Thoracic aorta (tissue), 2 donors: ENCODE measurements at regions not wholly inside any gene's neighbourhood (a gene's known extent, or its start where the extent isn't known, plus 50 kb on each side); places are given as distances from the start of the nearest gene placed in this dataset.

Source experiments
- ATAC-seq: fragments of 150-250 bp; one replicate; pipeline ENCODE4 v1.8.0; 2017; ENCODE audit warnings: low read depth; ENCODE audit not compliant: insufficient number of reproducible peaks, low FRiP score
- DNase-seq: peaks from one replicate; pipeline ENCODE4 v3.0.0-alpha.2; 2020; ENCODE audit warnings: low spot score
- H3K27ac ChIP-seq, 2 donors: fragments of 200-600 bp; sonication (generic); 1 replicate in 1 of 2; 2 replicates in 1 of 2; pipeline ENCODE4 v1.5.1; 2016; ENCODE audit warnings: mild to moderate bottlenecking in 2 of 2, moderate library complexity in 2 of 2
- H3K27me3 ChIP-seq: fragments of 200-600 bp; sonication (generic); replicated peaks from 2 replicates; pipeline ENCODE4 v1.6.0; 2016; ENCODE audit warnings: mild to moderate bottlenecking; ENCODE audit not compliant: insufficient read depth
- H3K36me3 ChIP-seq: fragments of 200-600 bp; sonication (generic); one replicate; pipeline ENCODE4 v1.5.1; 2016
- H3K4me1 ChIP-seq, 2 donors: fragments of 200-600 bp; sonication (generic); 1 replicate in 1 of 2; 2 replicates in 1 of 2; pipeline versions ENCODE4 v1.5.1 to v1.6.0; 2016; ENCODE audit warnings: low read depth in 2 of 2, mild to moderate bottlenecking in 1 of 2; ENCODE audit not compliant: control insufficient read depth in 1 of 2
- H3K4me3 ChIP-seq: fragments of 200-600 bp; sonication (generic); 2 replicates; pipeline ENCODE4 v1.5.1; 2016; ENCODE audit warnings: mild to moderate bottlenecking
- H3K9me3 ChIP-seq: fragments of 200-600 bp; sonication (generic); 2 replicates; pipeline ENCODE4 v1.5.1; 2016
- CTCF ChIP-seq: fragments of 200-600 bp; sonication (generic); IDR thresholded peaks from one replicate; pipeline ENCODE4 v1.5.1; 2019; ENCODE audit warnings: antibody characterized with exemption

- Histone ChIP-seq H3K27me3 (no peaks in the 10 kb centered on the region), H3K27ac (no peak overlapping the region), H3K4me3 (no peak overlapping the region), H3K4me1 (peaks cover 5 to 35% of the 10 kb centered on the region in 2 donors), H3K36me3 (no peaks in the 10 kb centered on the region), H3K9me3 (no peaks in the 10 kb centered on the region)
- DNase-seq = no peak
- TF ChIP-seq CTCF = no peak
- no peak for ATAC-seq
Measured at GRCh38 chr3:107954845-107955244, 136.0 kb downstream of the CD47 start.

- Histone ChIP-seq H3K9me3 (no peaks in the 10 kb centered on the region), H3K27me3 (no peaks in the 10 kb centered on the region), H3K4me3 (no peak overlapping the region), H3K4me1 (peaks cover 5 to 31% of the 10 kb centered on the region in 2 donors), H3K36me3 (no peaks in the 10 kb centered on the region), H3K27ac (no peak overlapping the region)
- no peak for TF ChIP-seq CTCF
- DNase-seq (no peak), ATAC-seq (no peak)
Measured at GRCh38 chr3:107953722-107954121, 137.1 kb downstream of the CD47 start.

DNA sequence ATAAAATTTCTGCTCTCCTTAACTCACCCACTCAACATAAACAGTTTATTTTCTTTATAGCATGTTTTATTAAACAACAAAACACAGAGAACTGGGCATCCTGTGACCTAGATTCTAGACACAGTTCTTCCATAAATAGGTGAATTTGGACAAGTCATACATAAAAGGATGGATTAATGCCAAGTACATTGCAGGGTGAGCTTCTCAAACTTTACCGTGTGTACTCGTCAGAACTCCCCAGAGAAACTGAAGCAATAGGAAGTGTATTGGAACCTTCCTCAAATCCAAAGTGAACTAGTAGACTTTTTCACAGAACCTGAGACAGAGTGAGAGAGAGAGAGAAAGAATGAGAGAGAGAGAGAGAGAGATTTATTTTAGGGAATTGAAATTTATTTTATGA is 139.7 kb downstream of the CD47 start:
- Histone ChIP-seq H3K36me3 (no peaks in the 10 kb centered on the region), H3K4me3 (no peak overlapping the region), H3K27ac (no peak overlapping the region), H3K4me1 (peaks cover 0 to 10% of the 10 kb centered on the region in 2 donors), H3K27me3 (no peaks in the 10 kb centered on the region), H3K9me3 (no peaks in the 10 kb centered on the region)
- DNase-seq = no peak
- ATAC-seq = no peak
- no peak for TF ChIP-seq CTCF

- ATAC-seq (no peak), DNase-seq (no peak)
- Histone ChIP-seq H3K4me3 (no peak overlapping the region), H3K4me1 (peaks cover 0 to 10% of the 10 kb centered on the region in 2 donors), H3K27ac (no peak overlapping the region), H3K36me3 (no peaks in the 10 kb centered on the region), H3K27me3 (no peaks in the 10 kb centered on the region), H3K9me3 (no peaks in the 10 kb centered on the region)
- TF ChIP-seq CTCF = no peak
Measured at GRCh38 chr3:107950417-107950816, 140.4 kb downstream of the CD47 start.

DNA sequence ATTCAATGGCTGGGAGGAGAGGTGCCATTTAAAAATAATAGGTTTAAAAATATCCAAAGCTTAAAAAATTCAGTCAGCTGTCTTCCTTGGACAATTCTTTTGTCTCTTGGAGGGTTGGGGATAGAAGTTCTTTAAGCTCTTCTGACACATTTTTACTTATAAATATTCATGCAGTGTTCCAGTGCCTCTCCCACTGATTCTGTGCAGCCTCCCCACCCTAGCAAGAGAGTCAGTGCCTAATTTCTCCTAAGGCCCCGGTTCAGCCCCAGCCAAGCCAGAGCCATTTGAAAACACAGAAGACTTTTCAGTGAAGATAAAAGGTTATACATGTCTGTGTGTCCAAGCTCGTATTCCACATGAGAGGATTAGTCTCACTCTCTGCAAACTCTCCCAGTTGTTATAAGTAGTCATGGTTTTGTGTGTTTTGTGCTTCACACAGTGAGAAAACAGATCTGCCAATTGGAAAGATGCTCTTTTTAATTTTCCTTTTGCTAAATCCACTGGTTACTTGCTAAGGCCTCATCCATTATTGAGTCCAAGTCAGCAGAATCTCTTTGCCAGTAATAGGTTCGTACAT is 141.3 kb downstream of the CD47 start:
- no peak for TF ChIP-seq CTCF
- DNase-seq (no peak), ATAC-seq (no peak)
- Histone ChIP-seq H3K9me3 (no peaks in the 10 kb centered on the region), H3K4me1 (peaks cover 0 to 10% of the 10 kb centered on the region in 2 donors), H3K4me3 (no peak overlapping the region), H3K27ac (no peak overlapping the region), H3K27me3 (no peaks in the 10 kb centered on the region), H3K36me3 (no peaks in the 10 kb centered on the region)
